Skeletal muscle satellite cell (primary cell): ENCODE measurements at regions not wholly inside any gene's neighbourhood (a gene's known extent, or its start where the extent isn't known, plus 50 kb on each side); places are given as distances from the start of the nearest gene placed in this dataset.
A peak's percentile ranks its signal among the peaks of the same experiment; 100 is the strongest.

Experiments used
- H3K27me3 ChIP-seq: 2 replicates; pipeline ENCODE4 v1.7.0; 2013; ENCODE audit warnings: low read length; ENCODE audit not compliant: control insufficient read depth, insufficient read depth
- H3K36me3 ChIP-seq: 2 replicates; pipeline ENCODE4 v1.7.0; 2013; ENCODE audit warnings: mild to moderate bottlenecking, control low read depth, low read length; ENCODE audit not compliant: insufficient read depth
- H3K4me1 ChIP-seq: 2 replicates; pipeline ENCODE4 v1.7.0; 2013; ENCODE audit warnings: low read length; ENCODE audit not compliant: control insufficient read depth, insufficient read depth
- H3K4me2 ChIP-seq: 2 replicates; pipeline ENCODE4 v1.7.0; 2013; ENCODE audit warnings: mild to moderate bottlenecking, low read length
- H3K4me3 ChIP-seq: 2 replicates; pipeline ENCODE4 v1.7.0; 2013; ENCODE audit warnings: low read length
- H3K9ac ChIP-seq: 2 replicates; pipeline ENCODE4 v1.7.0; 2013; ENCODE audit warnings: mild to moderate bottlenecking, low read depth, low read length, moderate library complexity
- H3K9me3 ChIP-seq: replicated peaks from 2 replicates; pipeline ENCODE4 v1.7.0; 2013; ENCODE audit warnings: mild to moderate bottlenecking, control low read depth, low read length

- Histone ChIP-seq H3K9me3 (no peaks in the 10 kb centered on the region), H3K27me3 (no peaks in the 10 kb centered on the region), H3K4me3 (no peak overlapping the region), H3K4me1 (no peaks in the 10 kb centered on the region), H3K36me3 (no peaks in the 10 kb centered on the region), H3K9ac (no peak overlapping the region), H3K4me2 (no peak overlapping the region)
These were observed 527.6 kb downstream of the LMO7 start for GRCh38 chr13:76163761-76164160.

DNA sequence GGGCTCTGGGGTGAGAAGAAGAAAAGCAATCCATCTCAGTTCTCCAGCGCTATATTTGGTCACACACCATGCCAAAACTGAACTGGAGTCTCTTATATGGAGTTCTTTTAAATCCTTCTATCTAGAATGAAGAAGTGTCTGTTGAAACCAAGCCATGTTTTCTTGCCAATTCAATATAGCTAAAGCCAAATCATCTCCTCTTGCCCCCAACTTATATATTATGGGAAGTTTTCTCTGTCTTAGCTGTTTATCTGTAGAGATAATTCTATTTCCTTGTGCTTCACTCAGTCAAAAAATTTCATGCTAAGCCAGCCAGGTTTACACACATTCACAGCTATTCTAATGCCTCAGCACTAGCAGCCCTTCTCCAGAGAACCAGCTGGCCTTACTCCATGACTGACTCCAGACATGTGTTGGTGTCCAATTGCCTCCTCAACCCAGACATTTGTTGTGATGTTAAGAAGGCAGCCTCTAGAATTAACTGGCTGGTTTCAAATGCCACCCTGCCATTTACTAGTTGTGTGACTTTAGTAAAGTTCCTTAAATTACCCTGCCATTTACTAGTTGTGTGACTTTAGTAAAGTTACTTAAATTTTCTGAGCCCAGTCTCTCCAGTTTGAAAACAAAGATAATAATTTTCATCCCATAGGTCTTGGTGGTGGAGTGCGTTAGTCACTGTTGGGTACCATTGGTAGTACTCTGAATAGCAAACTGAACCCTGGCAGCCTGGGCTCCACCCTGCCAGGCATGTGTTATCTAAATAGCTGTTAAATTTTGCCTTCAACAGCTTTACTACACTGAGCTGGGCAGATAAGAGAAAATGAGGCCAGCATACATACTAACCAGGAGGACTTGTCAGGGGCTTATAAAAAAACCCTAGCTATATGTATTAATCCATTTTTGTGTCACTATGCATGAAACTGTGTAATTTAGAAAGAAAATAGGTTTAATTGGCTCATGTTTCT lies 525.1 kb downstream of the LMO7 start:
- H3K9ac ChIP-seq, result no peak overlapping the region
- H3K9me3 ChIP-seq, result no peaks in the 10 kb centered on the region
- H3K27me3 ChIP-seq, result no peaks in the 10 kb centered on the region
- H3K4me1 ChIP-seq, result no peaks in the 10 kb centered on the region
- no peak overlapping the region for H3K4me3 ChIP-seq
- no peaks in the 10 kb centered on the region for H3K36me3 ChIP-seq
- H3K4me2 ChIP-seq, result no peak overlapping the region

- no peak overlapping the region for H3K4me2 ChIP-seq
- H3K9ac ChIP-seq, result no peak overlapping the region
- H3K36me3 ChIP-seq, result no peaks in the 10 kb centered on the region
- H3K9me3 ChIP-seq, result no peaks in the 10 kb centered on the region
- H3K4me3 ChIP-seq, result no peak overlapping the region
- H3K27me3 ChIP-seq, result no peaks in the 10 kb centered on the region
- no peaks in the 10 kb centered on the region for H3K4me1 ChIP-seq
These were observed 524.4 kb downstream of the LMO7 start for GRCh38 chr13:76160506-76160905.

- Histone ChIP-seq H3K4me2 (no peak overlapping the region), H3K4me3 (no peak overlapping the region), H3K36me3 (no peaks in the 10 kb centered on the region), H3K9ac (no peak overlapping the region), H3K4me1 (no peaks in the 10 kb centered on the region), H3K27me3 (no peaks in the 10 kb centered on the region), H3K9me3 (no peaks in the 10 kb centered on the region)
These were observed 521.8 kb downstream of the LMO7 start for GRCh38 chr13:76157926-76158325.

GRCh38 chr13:76153239-76153638 lies 517.1 kb downstream of the LMO7 start:
- H3K4me2 ChIP-seq, result no peak overlapping the region
- H3K4me3 ChIP-seq, result no peak overlapping the region
- no peaks in the 10 kb centered on the region for H3K36me3 ChIP-seq
- H3K27me3 ChIP-seq, result no peaks in the 10 kb centered on the region
- no peak overlapping the region for H3K9ac ChIP-seq
- no peaks in the 10 kb centered on the region for H3K9me3 ChIP-seq
- H3K4me1 ChIP-seq, result peaks cover 11% of the 10 kb centered on the region

DNA sequence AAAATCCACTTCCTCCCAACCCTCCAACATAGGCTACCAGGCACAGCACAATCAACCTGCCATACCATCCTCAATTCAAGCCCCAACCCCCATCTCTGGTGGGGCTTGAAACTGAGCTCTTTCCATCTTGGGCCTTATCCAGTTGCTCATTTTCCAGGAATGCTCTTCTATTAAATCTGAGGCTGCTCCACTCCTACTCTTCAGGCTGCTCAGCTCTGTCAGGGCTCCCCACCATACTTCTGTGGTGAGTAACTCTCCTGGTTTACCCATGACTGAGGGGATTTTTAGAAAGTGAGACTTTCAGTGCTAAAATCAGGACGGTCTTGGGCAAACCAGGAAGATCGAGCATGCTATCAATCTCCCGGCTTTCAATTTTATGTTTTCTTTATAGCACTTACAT lies 512.8 kb downstream of the LMO7 start:
- Histone ChIP-seq H3K9ac (peak overlapping the region; percentile 7), H3K27me3 (no peaks in the 10 kb centered on the region), H3K36me3 (no peaks in the 10 kb centered on the region), H3K4me1 (peaks cover 11% of the 10 kb centered on the region), H3K9me3 (no peaks in the 10 kb centered on the region), H3K4me2 (peak overlapping the region; percentile 39), H3K4me3 (no peak overlapping the region)

DNA sequence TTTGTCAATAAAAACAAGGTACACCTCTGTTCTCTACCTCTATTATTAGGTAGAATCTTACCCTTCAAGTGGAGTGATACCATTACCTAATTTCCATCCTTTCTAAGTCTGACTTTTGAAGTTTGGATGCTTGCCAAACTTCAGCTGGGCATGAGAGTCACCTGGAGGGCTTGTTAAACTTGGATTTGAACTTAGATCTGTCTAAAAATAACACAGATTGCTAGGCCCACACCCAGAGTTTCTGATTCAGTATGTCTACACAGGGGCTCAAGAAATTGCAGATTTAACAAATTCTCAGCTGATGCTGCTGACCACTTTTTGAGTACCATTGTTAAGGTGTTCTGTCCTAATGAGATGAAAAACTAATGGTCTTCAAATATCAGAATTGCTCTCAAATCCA lies 512.2 kb downstream of the LMO7 start:
- no peaks in the 10 kb centered on the region for H3K27me3 ChIP-seq
- H3K36me3 ChIP-seq, result no peaks in the 10 kb centered on the region
- H3K4me2 ChIP-seq, result no peak overlapping the region
- no peaks in the 10 kb centered on the region for H3K9me3 ChIP-seq
- peaks cover 11% of the 10 kb centered on the region for H3K4me1 ChIP-seq
- H3K4me3 ChIP-seq, result no peak overlapping the region
- H3K9ac ChIP-seq, result no peak overlapping the region

DNA sequence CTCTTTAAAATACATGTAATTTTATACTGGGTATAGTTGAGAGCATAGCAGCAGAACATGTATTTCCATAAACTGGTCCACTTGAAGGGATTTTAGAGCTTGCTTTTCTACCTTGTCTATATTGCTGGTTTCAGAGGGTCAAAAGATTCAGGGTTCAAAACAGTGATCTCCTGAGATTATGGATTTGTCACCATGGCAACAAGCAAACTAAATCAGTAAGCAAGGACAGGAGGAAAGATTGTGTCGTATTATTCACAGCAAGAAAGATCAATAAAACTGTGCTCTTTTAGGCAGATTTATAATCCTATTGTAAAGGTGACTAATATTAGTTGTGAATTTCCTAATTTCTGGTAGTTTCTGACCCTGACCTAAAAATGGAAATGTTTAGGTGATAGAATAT lies 496.4 kb downstream of the LMO7 start:
- H3K9me3 ChIP-seq, result no peaks in the 10 kb centered on the region
- H3K4me3 ChIP-seq, result no peak overlapping the region
- no peaks in the 10 kb centered on the region for H3K36me3 ChIP-seq
- H3K4me1 ChIP-seq, result no peaks in the 10 kb centered on the region
- no peak overlapping the region for H3K9ac ChIP-seq
- H3K4me2 ChIP-seq, result no peak overlapping the region
- no peaks in the 10 kb centered on the region for H3K27me3 ChIP-seq

DNA sequence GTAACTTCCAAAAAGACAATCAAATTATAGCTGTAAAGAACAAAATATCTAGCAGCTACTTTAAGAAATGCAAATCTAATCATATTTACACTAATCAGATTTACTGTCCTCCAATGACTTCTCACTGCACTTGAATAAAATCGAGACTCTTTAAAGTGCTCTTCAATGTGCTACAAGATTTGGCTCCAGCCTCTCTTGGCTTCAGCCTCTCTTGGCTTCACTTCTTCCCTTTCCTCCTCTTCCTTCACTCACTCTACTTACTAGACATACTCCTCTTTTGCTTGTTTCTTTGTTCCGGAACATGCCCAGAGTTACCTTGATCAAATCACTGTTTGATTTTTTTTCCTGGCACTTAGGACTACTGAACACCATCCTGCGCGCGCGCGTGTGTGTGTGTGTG lies 495.4 kb downstream of the LMO7 start:
- no peaks in the 10 kb centered on the region for H3K9me3 ChIP-seq
- H3K36me3 ChIP-seq, result no peaks in the 10 kb centered on the region
- no peak overlapping the region for H3K4me3 ChIP-seq
- H3K9ac ChIP-seq, result no peak overlapping the region
- H3K4me2 ChIP-seq, result no peak overlapping the region
- H3K27me3 ChIP-seq, result no peaks in the 10 kb centered on the region
- no peaks in the 10 kb centered on the region for H3K4me1 ChIP-seq

GRCh38 chr13:76129305-76130000 lies 493.3 kb downstream of the LMO7 start:
- Histone ChIP-seq H3K9me3 (no peaks in the 10 kb centered on the region), H3K36me3 (no peaks in the 10 kb centered on the region), H3K27me3 (no peaks in the 10 kb centered on the region), H3K4me3 (no peak overlapping the region), H3K4me1 (no peaks in the 10 kb centered on the region), H3K9ac (no peak overlapping the region), H3K4me2 (no peak overlapping the region)

DNA sequence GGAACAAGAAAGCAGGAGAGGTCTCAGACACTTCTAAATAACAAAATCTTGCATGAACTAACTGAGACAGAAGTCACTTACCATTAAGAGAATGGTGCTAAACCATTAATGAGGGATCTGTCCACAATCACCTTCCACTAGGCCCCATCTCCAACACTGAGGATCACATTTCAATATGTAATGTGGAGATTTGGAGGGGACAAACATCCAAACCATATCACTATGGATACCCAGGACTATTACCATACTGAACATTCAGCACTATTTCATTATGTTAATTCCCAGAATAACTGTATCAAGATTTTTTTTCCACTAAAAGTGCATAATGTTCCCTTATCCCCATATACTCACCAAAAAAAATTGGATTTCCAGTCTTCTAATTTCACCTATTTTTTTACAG lies 491.8 kb downstream of the LMO7 start:
- Histone ChIP-seq H3K9me3 (peaks cover 10% of the 10 kb centered on the region), H3K4me3 (no peak overlapping the region), H3K36me3 (no peaks in the 10 kb centered on the region), H3K4me1 (no peaks in the 10 kb centered on the region), H3K27me3 (no peaks in the 10 kb centered on the region), H3K4me2 (no peak overlapping the region), H3K9ac (no peak overlapping the region)
